GM12878 (cell line): ENCODE measurements at regions not wholly inside any gene's neighbourhood (a gene's known extent, or its start where the extent isn't known, plus 50 kb on each side); places are given as distances from the start of the nearest gene placed in this dataset.

ENCODE experiments used
- ATAC-seq: fragments of 200-7000 bp; cut with Tn5 transposase; 3 replicates; pipeline ENCODE4 v1.9.1; 2020; ENCODE audit warnings: mild to moderate bottlenecking, moderate library complexity
- BruUV-seq: library from RNA; stranded (reverse); fragments of 400-500 nt; replicated peaks from 2 replicates; lab custom pipeline; 2021; lab: Mats Ljungman, UMichigan
- CTCF ChIA-PET: fragments of 300-600 bp; sonication (Branson Sonifier 250); formaldehyde crosslinking; extraction: SDS; loops from one replicate; lab custom pipeline; 2021; ENCODE audit warnings: inconsistent platforms; lab: Yijun Ruan, JAX
- POLR2A ChIA-PET: fragments of 350-600 bp; formaldehyde crosslinking; extraction: SDS; loops from one replicate; lab custom pipeline; 2021; ENCODE audit warnings: inconsistent platforms; lab: Charles Lee
- RAD21 ChIA-PET: fragments of 300-600 bp; sonication (Branson Sonifier 250); formaldehyde crosslinking; loops from one replicate; lab custom pipeline; 2023; ENCODE audit warnings: antibody characterized with exemption; ENCODE audit not compliant: unreplicated experiment; lab: Charles Lee
- SMC1A ChIA-PET: fragments of 300-600 bp; sonication (Branson Sonifier 250); formaldehyde crosslinking; loops from one replicate; lab custom pipeline; 2023; ENCODE audit not compliant: unreplicated experiment, uncharacterized antibody; lab: Charles Lee
- DNase-seq: peaks from one replicate; pipeline ENCODE4 v3.0.0-alpha.2; 2011; ENCODE audit warnings: low read depth, low spot score
- FAIRE-seq: peaks from 3 replicates; lab custom pipeline; 2011; peaks lifted over from hg19 to GRCh38; lab: Jason Lieb, UNC
- H2AFZ ChIP-seq: 2 replicates; pipeline ENCODE4 v1.6.0; 2011; ENCODE audit warnings: low read depth, low read length, control low read depth; ENCODE audit not compliant: control insufficient read depth
- H3K27ac ChIP-seq: 2 replicates; pipeline ENCODE4 v1.5.1; 2011; ENCODE audit warnings: control low read depth; ENCODE audit not compliant: control insufficient read depth, insufficient read depth
- H3K27me3 ChIP-seq, 2 experiments: replicated peaks in 1 of 2; 2 replicates each; pipeline versions ENCODE4 v1.6.0 to v1.6.1; 2011; ENCODE audit warnings: low read length in 1 of 2; ENCODE audit not compliant: control insufficient read depth in 2 of 2, insufficient read depth in 2 of 2
- H3K36me3 ChIP-seq, 2 experiments: 2 replicates each; pipeline ENCODE4 v1.5.1; 2011; ENCODE audit warnings: low read length in 1 of 2; ENCODE audit not compliant: control insufficient read depth in 2 of 2, insufficient read depth in 2 of 2
- H3K4me1 ChIP-seq: 2 replicates; pipeline ENCODE4 v1.6.1; 2011; ENCODE audit warnings: mild to moderate bottlenecking, low read length, moderate library complexity, mixed read lengths; ENCODE audit not compliant: control insufficient read depth, insufficient read depth
- H3K4me2 ChIP-seq: 2 replicates; pipeline ENCODE4 v1.6.0; 2011; ENCODE audit warnings: control low read depth; ENCODE audit not compliant: control insufficient read depth, insufficient read depth
- H3K4me3 ChIP-seq: fragments of 200-600 bp; sonication (generic); 2 replicates; pipeline ENCODE4 v1.5.1; 2016
- H3K79me2 ChIP-seq: 2 replicates; pipeline ENCODE4 v1.6.0; 2011; ENCODE audit warnings: low read length; ENCODE audit not compliant: control insufficient read depth, insufficient read depth
- H3K9ac ChIP-seq: 2 replicates; pipeline ENCODE4 v1.8.0; 2011; ENCODE audit warnings: low read length, control low read depth, mixed read lengths; ENCODE audit not compliant: control insufficient read depth, insufficient read depth
- H3K9me3 ChIP-seq: replicated peaks from 3 replicates; pipeline ENCODE4 v1.5.1; 2011; ENCODE audit warnings: mild to moderate bottlenecking, low read length; ENCODE audit not compliant: control insufficient read depth, insufficient read depth
- H4K20me1 ChIP-seq: 2 replicates; pipeline ENCODE4 v1.6.0; 2011; ENCODE audit not compliant: control insufficient read depth, insufficient read depth
- BCL11A ChIP-seq: IDR thresholded peaks from 2 replicates; pipeline ENCODE4 v1.6.1; 2011; ENCODE audit warnings: low read depth, low read length
- CBX5 ChIP-seq: sonication (generic); IDR thresholded peaks from 2 replicates; pipeline ENCODE4 v1.6.1; 2016; ENCODE audit warnings: low read depth, moderate library complexity, mild to moderate bottlenecking, inconsistent platforms
- MXI1 ChIP-seq: fragments of 150-350 bp; IDR thresholded peaks from 2 replicates; pipeline ENCODE4 v1.6.1; 2011; ENCODE audit warnings: low read depth, mild to moderate bottlenecking, inconsistent platforms, low read length, improper control_type of control experiment
- RBBP5 ChIP-seq: fragments of 200-600 bp; sonication (generic); conservative IDR thresholded peaks from 2 replicates; pipeline ENCODE4 v1.6.1; 2016
- WGBS: methylation state at CpG from one replicate; pipeline ENCODE4 v1.1.6; 2016; ENCODE audit warnings: low lambda C conversion rate; ENCODE audit not compliant: insufficient replicate concordance, insufficient coverage; ENCODE audit errors: missing lambda C conversion rate; 5-methylcytosine and 5-hydroxymethylcytosine counted together
- in situ Hi-C: fragments of 300-500 bp; cut with MboI; formaldehyde crosslinking; loops from 9 replicates; pipeline ENCODE4 v1.14.3; 2018; ENCODE audit warnings: mixed read lengths
- intact Hi-C: fragments of 100-400 bp; cut with micrococcal nuclease; formaldehyde crosslinking; loops from one replicate; pipeline ENCODE4 v1.14.2; 2022; ENCODE audit not compliant: unreplicated experiment
- TF ChIP-seq, protein P1 (sequence below): fragments of 450-650 bp; IDR thresholded peaks from 2 replicates; pipeline ENCODE4 v1.6.1; 2017; ENCODE audit warnings: mild to moderate bottlenecking, low read depth, inconsistent platforms; ENCODE audit not compliant: poor library complexity, severe bottlenecking

DNA sequence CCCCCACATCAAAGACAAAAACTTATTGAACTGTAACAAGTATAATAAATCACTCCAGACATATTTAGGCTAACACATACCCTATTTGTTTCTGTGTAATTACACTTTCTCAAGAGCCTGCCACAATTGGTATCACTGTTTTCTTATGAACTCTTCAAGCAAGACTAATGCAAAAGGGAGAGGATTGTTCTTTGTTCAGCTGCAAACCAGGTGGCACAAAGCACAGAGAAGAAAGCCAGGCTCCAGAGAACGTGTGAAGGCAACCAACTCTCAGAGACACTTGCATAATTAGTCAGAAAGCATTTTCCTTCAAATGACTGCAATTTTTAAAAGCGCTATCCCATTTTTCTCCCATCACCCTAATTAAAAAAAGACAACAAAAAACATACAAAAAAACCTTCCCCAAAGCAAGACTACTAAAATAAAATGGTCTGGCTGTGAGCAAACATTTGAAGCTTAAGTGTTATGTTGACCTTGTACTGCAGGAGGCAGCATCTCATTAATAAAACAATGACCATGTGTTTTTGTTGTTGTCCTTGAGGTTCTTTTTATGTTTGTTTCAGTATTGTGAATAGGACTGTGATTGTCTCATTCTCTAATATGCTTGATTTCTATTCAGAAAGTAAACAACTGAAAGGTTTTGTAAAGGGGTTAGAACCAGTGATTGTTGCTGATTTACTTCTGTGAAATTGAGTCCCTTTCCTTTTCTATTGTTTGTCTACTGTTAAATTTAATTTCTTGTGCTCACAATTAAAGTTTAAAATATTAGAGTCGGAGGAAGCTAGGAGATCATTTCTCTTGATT, 452.7 kb upstream of the PDE3A start (continued):
- no peak for TF ChIP-seq CBX5
- no peak for TF ChIP-seq MXI1
- TF ChIP-seq BCL11A: no peak
- TF ChIP-seq, protein P1, sequence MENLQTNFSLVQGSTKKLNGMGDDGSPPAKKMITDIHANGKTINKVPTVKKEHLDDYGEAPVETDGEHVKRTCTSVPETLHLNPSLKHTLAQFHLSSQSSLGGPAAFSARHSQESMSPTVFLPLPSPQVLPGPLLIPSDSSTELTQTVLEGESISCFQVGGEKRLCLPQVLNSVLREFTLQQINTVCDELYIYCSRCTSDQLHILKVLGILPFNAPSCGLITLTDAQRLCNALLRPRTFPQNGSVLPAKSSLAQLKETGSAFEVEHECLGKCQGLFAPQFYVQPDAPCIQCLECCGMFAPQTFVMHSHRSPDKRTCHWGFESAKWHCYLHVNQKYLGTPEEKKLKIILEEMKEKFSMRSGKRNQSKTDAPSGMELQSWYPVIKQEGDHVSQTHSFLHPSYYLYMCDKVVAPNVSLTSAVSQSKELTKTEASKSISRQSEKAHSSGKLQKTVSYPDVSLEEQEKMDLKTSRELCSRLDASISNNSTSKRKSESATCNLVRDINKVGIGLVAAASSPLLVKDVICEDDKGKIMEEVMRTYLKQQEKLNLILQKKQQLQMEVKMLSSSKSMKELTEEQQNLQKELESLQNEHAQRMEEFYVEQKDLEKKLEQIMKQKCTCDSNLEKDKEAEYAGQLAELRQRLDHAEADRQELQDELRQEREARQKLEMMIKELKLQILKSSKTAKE: peak; percentile 86
- TF ChIP-seq, all 136 proteins: peak for 22

DNA sequence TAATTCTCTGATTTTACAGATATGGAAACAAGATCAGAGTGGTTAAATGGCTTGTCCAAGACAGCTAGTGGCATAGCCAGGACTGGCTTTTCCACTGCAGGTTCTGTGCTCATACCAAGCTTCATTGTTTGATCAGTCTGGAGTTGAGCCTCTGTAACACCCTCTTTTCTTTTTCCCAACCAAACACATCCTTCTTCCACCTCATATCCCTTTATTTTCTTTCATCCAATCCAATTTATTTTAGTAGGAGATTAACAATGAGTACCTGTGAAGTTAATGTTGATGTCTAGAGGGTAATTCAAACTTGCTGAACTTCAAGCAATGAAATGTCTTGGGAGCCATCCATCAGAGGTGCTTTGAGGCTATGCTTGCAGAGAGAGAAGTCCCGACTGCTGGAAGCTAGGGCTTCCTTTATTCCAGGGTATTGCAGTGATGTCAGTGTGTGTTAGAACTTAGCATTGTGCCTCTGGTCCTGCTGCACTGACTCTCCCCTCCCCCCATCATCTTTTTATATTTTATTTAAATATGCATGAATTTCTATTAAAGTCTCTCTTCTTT, 452.1 kb upstream of the PDE3A start:
- Histone ChIP-seq H3K27ac (no peak overlapping the region), H3K27me3 (no peaks in the 10 kb centered on the region), H3K4me2 (no peak overlapping the region), H3K4me1 (no peaks in the 10 kb centered on the region), H3K79me2 (no peaks in the 10 kb centered on the region), H3K9me3 (no peaks in the 10 kb centered on the region), H2AFZ (no peak overlapping the region), H3K36me3 (no peaks in the 10 kb centered on the region), H3K4me3 (no peak overlapping the region), H3K9ac (no peak overlapping the region), H4K20me1 (no peaks in the 10 kb centered on the region)
- ChIA-PET RAD21 (interaction anchor here (0.6 to 5.6 kb wide), 22 partner anchors 11 to 686 kb away, joined by 3 to 31 read pairs (median 4); no protein-coding TSS in a partner anchor), CTCF (interaction anchor here (0.6 to 6.9 kb wide), 31 partner anchors 8 to 687 kb away, joined by 3 to 48 read pairs (median 4); no protein-coding TSS in a partner anchor), SMC1A (interaction anchor here (0.7 to 5.6 kb wide), 29 partner anchors 9 to 460 kb away, joined by 3 to 44 read pairs (median 4); no protein-coding TSS in a partner anchor), POLR2A (no interaction called here)
- ATAC-seq: peak; percentile 57
- no TSS peak for BruUV-seq
- in situ Hi-C loops (no loop called here), intact Hi-C loops (loop anchor here (5.0 kb wide), 9 partner anchors 56 to 686 kb away; no protein-coding TSS in a partner anchor)
- no peak for TF ChIP-seq RBBP5
- no peak for DNase-seq
- WGBS: 0% methylated on average over 1 of the region's 1 CpG
- FAIRE-seq: no peak
